Left ventricle myocardium inferior (tissue), 1 donor: ENCODE measurements at regions not wholly inside any gene's neighbourhood (a gene's known extent, or its start where the extent isn't known, plus 50 kb on each side); places are given as distances from the start of the nearest gene placed in this dataset.
"Not testable (repeated sequence)": the region's sequence is repeated elsewhere in the genome, so short reads cannot be mapped to it uniquely, and the experiment has no call there.

Source experiments
- DNase-seq: peaks from one replicate; pipeline ENCODE4 v3.0.0-alpha.2; 2020
- H3K27ac ChIP-seq: fragments of 200-600 bp; replicated peaks from 2 replicates; pipeline ENCODE4 v1.8.0; 2021
- H3K27me3 ChIP-seq: fragments of 200-600 bp; 2 replicates; pipeline ENCODE4 v1.8.0; 2021; ENCODE audit warnings: low read depth
- H3K36me3 ChIP-seq: fragments of 200-600 bp; 2 replicates; pipeline ENCODE4 v1.8.0; 2021
- H3K4me1 ChIP-seq: fragments of 200-600 bp; 2 replicates; pipeline ENCODE4 v1.8.0; 2021
- H3K4me3 ChIP-seq: fragments of 200-600 bp; 2 replicates; pipeline ENCODE4 v1.8.0; 2021; ENCODE audit warnings: mild to moderate bottlenecking, moderate library complexity
- H3K9me3 ChIP-seq: fragments of 200-600 bp; replicated peaks from 2 replicates; pipeline ENCODE4 v1.8.0; 2021
- CTCF ChIP-seq: fragments of 200-600 bp; IDR thresholded peaks from 2 replicates; pipeline ENCODE4 v1.8.0; 2021; ENCODE audit warnings: antibody characterized with exemption, mild to moderate bottlenecking, borderline replicate concordance
- intact Hi-C: fragments of 100-400 bp; cut with micrococcal nuclease; formaldehyde crosslinking; loops from one replicate; pipeline ENCODE4 v1.11.0; 2022
- donor health status: DM: no; HTN: yes; CAD: no; lungs with severe emphysema.

- H3K27ac ChIP-seq = no peak overlapping the region
- no peak for TF ChIP-seq CTCF
- DNase-seq = no peak
- peaks cover 10% of the 10 kb centered on the region for H3K27me3 ChIP-seq
- H3K9me3 ChIP-seq = no peaks in the 10 kb centered on the region
- no peaks in the 10 kb centered on the region for H3K4me1 ChIP-seq
- intact Hi-C loops = no loop called here
- no peaks in the 10 kb centered on the region for H3K36me3 ChIP-seq
- no peak overlapping the region for H3K4me3 ChIP-seq
Measured at GRCh38 chr16:5753381-5753780, 655.8 kb upstream of the EEF2KMT start.

GRCh38 chr16:5751216-5751615 lies 653.6 kb upstream of the EEF2KMT start:
- Histone ChIP-seq H3K27ac (no peak overlapping the region), H3K4me1 (no peaks in the 10 kb centered on the region), H3K9me3 (peaks cover 4% of the 10 kb centered on the region), H3K4me3 (no peak overlapping the region), H3K36me3 (no peaks in the 10 kb centered on the region), H3K27me3 (peaks cover 10% of the 10 kb centered on the region)
- no peak for TF ChIP-seq CTCF
- no peak for DNase-seq
- intact Hi-C loops = no loop called here

GRCh38 chr16:5750439-5750838 lies 652.8 kb upstream of the EEF2KMT start:
- intact Hi-C loops, H3K4me1 ChIP-seq, H3K36me3 ChIP-seq: not testable (repeated sequence)

DNA sequence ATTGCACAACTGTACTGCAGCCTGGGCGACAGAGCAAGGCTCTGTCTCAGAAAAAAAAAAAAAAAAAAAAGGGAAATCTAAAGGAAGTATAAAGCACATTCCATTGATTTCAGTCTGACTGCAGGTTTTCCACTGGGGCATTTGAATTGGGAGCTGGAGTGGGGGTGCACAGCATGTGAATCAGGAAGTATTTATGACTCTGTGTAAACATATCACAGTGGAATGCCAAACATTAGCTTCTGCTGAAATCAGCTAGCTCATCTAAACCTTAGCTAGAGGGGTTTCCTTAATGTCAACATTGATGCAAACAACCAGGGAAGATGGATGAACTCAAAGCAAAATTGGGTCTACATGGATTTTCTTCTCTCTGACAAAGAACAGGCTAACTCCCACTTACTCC lies 641.0 kb upstream of the EEF2KMT start:
- H3K4me3 ChIP-seq = no peak overlapping the region
- no peak for TF ChIP-seq CTCF
- H3K4me1 ChIP-seq = no peaks in the 10 kb centered on the region
- no peaks in the 10 kb centered on the region for H3K9me3 ChIP-seq
- DNase-seq = no peak
- H3K36me3 ChIP-seq = no peaks in the 10 kb centered on the region
- intact Hi-C loops = no loop called here
- H3K27me3 ChIP-seq = no peaks in the 10 kb centered on the region
- no peak overlapping the region for H3K27ac ChIP-seq

More at GRCh38 chr16:5750439-5750838, 652.8 kb upstream of the EEF2KMT start:
- DNase-seq, H3K9me3 ChIP-seq, H3K27ac ChIP-seq, H3K4me3 ChIP-seq: not testable (repeated sequence)
- peaks cover 10% of the 10 kb centered on the region for H3K27me3 ChIP-seq

DNA sequence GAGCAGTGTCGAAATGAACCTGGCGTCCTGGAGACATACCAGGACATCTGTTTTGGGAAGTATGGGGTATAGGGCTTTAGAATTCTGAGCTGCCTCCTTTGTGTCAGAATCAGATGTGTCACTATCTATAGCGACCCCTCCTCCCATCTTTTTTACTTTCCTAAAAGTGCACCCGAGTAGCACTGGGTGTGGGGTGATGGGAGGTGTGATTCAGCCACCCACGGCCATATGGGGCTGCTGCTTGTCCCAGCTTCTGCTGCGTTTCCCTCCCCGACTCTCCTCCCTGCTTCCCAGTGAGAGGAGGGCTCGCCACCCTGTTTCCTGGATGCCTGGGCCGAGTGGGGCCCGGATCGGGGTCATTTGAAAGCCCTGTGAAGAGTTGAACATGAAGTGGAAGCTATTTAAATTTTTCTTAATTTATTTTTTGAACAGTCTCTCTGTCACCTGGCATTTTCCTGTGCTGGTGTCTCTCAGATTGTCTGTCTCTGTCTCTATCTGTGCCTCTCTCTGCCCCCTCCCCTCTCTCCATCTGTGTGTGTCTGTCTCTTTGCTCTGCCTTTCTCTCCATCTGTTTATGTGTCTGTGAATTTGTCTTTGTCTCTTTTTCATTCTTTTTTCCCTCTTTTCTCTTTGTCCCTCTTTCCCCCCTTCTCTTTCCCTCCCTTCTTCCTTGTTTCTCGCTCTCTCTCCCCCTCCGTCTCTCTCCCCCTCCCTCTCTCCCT lies 638.8 kb upstream of the EEF2KMT start:
- Histone ChIP-seq H3K36me3 (no peaks in the 10 kb centered on the region), H3K4me1 (no peaks in the 10 kb centered on the region), H3K27me3 (no peaks in the 10 kb centered on the region), H3K9me3 (no peaks in the 10 kb centered on the region), H3K27ac (no peak overlapping the region), H3K4me3 (no peak overlapping the region)
- intact Hi-C loops = no loop called here
- no peak for DNase-seq
- TF ChIP-seq CTCF = no peak

GRCh38 chr16:5735444-5735843 lies 637.8 kb upstream of the EEF2KMT start:
- no peak for DNase-seq
- H3K4me3 ChIP-seq = no peak overlapping the region
- H3K9me3 ChIP-seq = no peaks in the 10 kb centered on the region
- intact Hi-C loops = no loop called here
- TF ChIP-seq CTCF = no peak
- H3K36me3 ChIP-seq = no peaks in the 10 kb centered on the region
- no peak overlapping the region for H3K27ac ChIP-seq
- no peaks in the 10 kb centered on the region for H3K4me1 ChIP-seq
- no peaks in the 10 kb centered on the region for H3K27me3 ChIP-seq
